K562 (cell line): ENCODE measurements at regions not wholly inside any gene's neighbourhood (a gene's known extent, or its start where the extent isn't known, plus 50 kb on each side); places are given as distances from the start of the nearest gene placed in this dataset.
A peak's percentile ranks its signal among the peaks of the same experiment; 100 is the strongest.
"Not testable (repeated sequence)": the region's sequence is repeated elsewhere in the genome, so short reads cannot be mapped to it uniquely, and the experiment has no call there.

Source experiments
- ATAC-seq: fragments of 200-7000 bp; cut with Tn5 transposase; 3 replicates; pipeline ENCODE4 v1.9.1; 2020; ENCODE audit warnings: moderate library complexity
- BruUV-seq: library from RNA; stranded (reverse); fragments of 400-500 nt; replicated peaks from 2 replicates; lab custom pipeline; 2021; lab: Mats Ljungman, UMichigan
- CTCF ChIA-PET: fragments of 300-600 bp; formaldehyde crosslinking; extraction: SDS; loops from one replicate; lab custom pipeline; 2021; ENCODE audit warnings: low intra/inter-chr PET ratio; lab: Yijun Ruan, JAX
- POLR2A ChIA-PET: fragments of 300-600, 350-650 bp; sonication (Branson Sonifier 250); formaldehyde crosslinking; extraction: SDS; loops from one replicate; lab custom pipeline; 2021; ENCODE audit warnings: antibody characterized with exemption, inconsistent platforms; lab: Yijun Ruan, JAX
- DNase-seq, 4 experiments: peaks; one replicate each; pipeline versions ENCODE4 v3.0.0 to v3.0.0-alpha.2; 2011 to 2018; ENCODE audit warnings: low spot score in 3 of 4, mixed read lengths in 3 of 4; ENCODE audit errors: extremely low read depth in 1 of 4
- FAIRE-seq: peaks from 2 replicates; lab custom pipeline; 2011; peaks lifted over from hg19 to GRCh38; lab: Jason Lieb, UNC
- H2AFZ ChIP-seq: 2 replicates; pipeline ENCODE4 v1.6.0; 2011; ENCODE audit warnings: low read depth, low read length, control low read depth, inconsistent platforms
- H3K27ac ChIP-seq: fragments of 200-600 bp; 3 replicates; pipeline ENCODE4 v1.8.0; 2011; ENCODE audit warnings: low read depth, mild to moderate bottlenecking, control low read depth, inconsistent platforms, low read length, moderate library complexity, mixed read lengths; ENCODE audit errors: extremely low read depth
- H3K27me3 ChIP-seq, 2 experiments: fragments of 300-600 bp in 1 of 2; 2 replicates in 1 of 2; 3 replicates in 1 of 2; pipeline versions ENCODE4 v1.6.0 to v1.8.0; 2011; ENCODE audit warnings: inconsistent platforms in 2 of 2, low read length in 2 of 2, mild to moderate bottlenecking in 1 of 2, mixed read lengths in 1 of 2, moderate library complexity in 1 of 2; ENCODE audit not compliant: control insufficient read depth in 2 of 2, insufficient read depth in 2 of 2
- H3K36me3 ChIP-seq: fragments of 300-600 bp; 3 replicates; pipeline ENCODE4 v1.8.0; 2011; ENCODE audit warnings: mild to moderate bottlenecking, low read length, inconsistent platforms; ENCODE audit not compliant: control insufficient read depth, insufficient read depth
- H3K4me1 ChIP-seq, 2 experiments: fragments of 200-600 bp in 1 of 2; replicated peaks in 1 of 2; 2 replicates in 1 of 2; 3 replicates in 1 of 2; pipeline versions ENCODE4 v1.5.1 to v1.8.0; 2011; ENCODE audit warnings: inconsistent platforms in 2 of 2, low read length in 2 of 2, mild to moderate bottlenecking in 1 of 2, mixed read lengths in 1 of 2, moderate library complexity in 1 of 2; ENCODE audit not compliant: control insufficient read depth in 2 of 2, insufficient read depth in 2 of 2
- H3K4me2 ChIP-seq: 2 replicates; pipeline ENCODE4 v1.6.1; 2011; ENCODE audit warnings: low read length, control low read depth, inconsistent platforms, mixed read lengths; ENCODE audit not compliant: insufficient read depth
- H3K4me3 ChIP-seq: fragments of 200-600 bp; sonication (generic), shearing (Covaris generic); 2 replicates; pipeline ENCODE4 v1.5.1; 2016; ENCODE audit warnings: control low read depth, inconsistent platforms
- H3K79me2 ChIP-seq: fragments of 200-600 bp; 3 replicates; pipeline ENCODE4 v1.8.0; 2011; ENCODE audit warnings: low read length, inconsistent platforms; ENCODE audit not compliant: control insufficient read depth, insufficient read depth
- H3K9ac ChIP-seq, 2 experiments: 2 replicates each; pipeline versions ENCODE4 v1.6.0 to v1.6.1; 2011; ENCODE audit warnings: low read depth in 2 of 2, low read length in 2 of 2, control low read depth in 1 of 2, inconsistent platforms in 1 of 2, mild to moderate bottlenecking in 1 of 2, mixed read lengths in 1 of 2; ENCODE audit not compliant: insufficient read depth in 1 of 2
- H3K9me1 ChIP-seq: one replicate; pipeline ENCODE4 v1.6.0; 2011; ENCODE audit warnings: inconsistent platforms, mild to moderate bottlenecking, low read length, moderate library complexity; ENCODE audit not compliant: control insufficient read depth, insufficient read depth
- H3K9me3 ChIP-seq: replicated peaks from 2 replicates; pipeline ENCODE4 v1.5.1; 2011; ENCODE audit warnings: low read depth, low read length, inconsistent platforms; ENCODE audit not compliant: control insufficient read depth, insufficient read depth
- H4K20me1 ChIP-seq: replicated peaks from 2 replicates; pipeline ENCODE4 v1.6.1; 2011; ENCODE audit warnings: low read length, inconsistent platforms, mixed read lengths; ENCODE audit not compliant: control insufficient read depth, insufficient read depth
- ARID1B ChIP-seq: fragments of 450-650 bp; IDR thresholded peaks from 2 replicates; pipeline ENCODE4 v1.6.1; 2016; ENCODE audit warnings: antibody characterized with exemption, mild to moderate bottlenecking, inconsistent platforms
- BCOR ChIP-seq: fragments of 450-650 bp; IDR thresholded peaks from 2 replicates; pipeline ENCODE4 v1.6.1; 2016
- CBFA2T3 ChIP-seq: fragments of 450-650 bp; IDR thresholded peaks from 2 replicates; pipeline ENCODE4 v1.6.1; 2017
- DPF2 ChIP-seq: fragments of 450-650 bp; IDR thresholded peaks from 2 replicates; pipeline ENCODE4 v1.6.1; 2016
- MTA2 ChIP-seq: fragments of 450-650 bp; IDR thresholded peaks from 2 replicates; pipeline ENCODE4 v1.6.1; 2016; ENCODE audit warnings: low read depth
- NCOR1 ChIP-seq: fragments of 450-650 bp; IDR thresholded peaks from 2 replicates; pipeline ENCODE4 v1.6.1; 2016; ENCODE audit warnings: mild to moderate bottlenecking, moderate library complexity
- SMAD4 ChIP-seq: fragments of 250-450 bp; sonication (Bioruptor Pico); conservative IDR thresholded peaks from 2 replicates; pipeline ENCODE4 v1.8.0; 2021; ENCODE audit warnings: inconsistent platforms, mild to moderate bottlenecking, moderate library complexity
- SMARCE1 ChIP-seq: fragments of 450-650 bp; IDR thresholded peaks from 2 replicates; pipeline ENCODE4 v1.7.1; 2016; ENCODE audit warnings: mild to moderate bottlenecking
- TAL1 ChIP-seq: fragments of 450-650 bp; IDR thresholded peaks from 2 replicates; pipeline ENCODE4 v1.6.1; 2016; ENCODE audit warnings: mild to moderate bottlenecking
- TCF3 ChIP-seq: sonication (generic); formaldehyde crosslinking; IDR thresholded peaks from 2 replicates; pipeline ENCODE4 v1.4.0; 2020; ENCODE audit warnings: mild to moderate bottlenecking, missing genetic modification reagents
- WGBS: fragments of 100-300 bp; shearing (Covaris generic); methylation state at CpG from one replicate; pipeline ENCODE4 v1.1.6; 2016; ENCODE audit warnings: low coverage, mixed read lengths; ENCODE audit not compliant: insufficient coverage; ENCODE audit errors: missing lambda C conversion rate; 5-methylcytosine and 5-hydroxymethylcytosine counted together
- in situ Hi-C: fragments of 300-500 bp; cut with MboI; formaldehyde crosslinking; loops from 4 replicates; pipeline ENCODE4 v1.15.0; 2018; ENCODE audit warnings: inconsistent platforms, mixed read lengths
- intact Hi-C: fragments of 100-400 bp; cut with micrococcal nuclease; formaldehyde crosslinking; loops from 2 replicates; pipeline ENCODE4 v1.14.2; 2022

- intact Hi-C loops, H3K27me3 ChIP-seq, ATAC-seq, H3K36me3 ChIP-seq, H2AFZ ChIP-seq, H3K27ac ChIP-seq, H3K9me1 ChIP-seq, H3K79me2 ChIP-seq, in situ Hi-C loops, FAIRE-seq, H3K9ac ChIP-seq, H3K4me1 ChIP-seq, H3K4me2 ChIP-seq, POLR2A ChIA-PET, H3K9me3 ChIP-seq, H3K4me3 ChIP-seq, CTCF ChIA-PET, DNase-seq, BruUV-seq, H4K20me1 ChIP-seq: not testable (repeated sequence)
- peak; percentile 56 for TF ChIP-seq CBFA2T3
- TF ChIP-seq ARID1B: peak; percentile 67
- 0 out of 2 replicates have a peak, but pooled peaks have one; percentile 14 for TF ChIP-seq MTA2
- peak; percentile 53; the same call in 1 of the 2 replicates for TF ChIP-seq SMAD4 (CRISPR knock-in tag)
- 0 out of 2 replicates have a peak, but pooled peaks have one; percentile 19 for TF ChIP-seq NCOR1
- peak; percentile 47; the same call in 1 of the 2 replicates for TF ChIP-seq DPF2
- peak; percentile 12; the same call in 1 of the 2 replicates for TF ChIP-seq TCF3 (CRISPR knock-in tag)
- TF ChIP-seq TAL1: peak; percentile 61
- TF ChIP-seq BCOR: peak; percentile 21; the same call in 1 of the 2 replicates
- peak; percentile 41; the same call in 1 of the 2 replicates for TF ChIP-seq SMARCE1
- 7% methylated on average over 10 of the region's 10 CpGs for whole genome bisulfite sequencing
Observed at GRCh38 chr12:95388260-95388659, 85.7 kb upstream of the METAP2 start.
